NCI-H748 treated with DMSO at 0.1 percent for 48 hours (cell line): ENCODE measurements at regions not wholly inside any gene's neighbourhood (a gene's known extent, or its start where the extent isn't known, plus 50 kb on each side); places are given as distances from the start of the nearest gene placed in this dataset.
"Not testable (repeated sequence)": the region's sequence is repeated elsewhere in the genome, so short reads cannot be mapped to it uniquely, and the experiment has no call there.

Experiments
- DNase-seq: peaks from one replicate; lab custom pipeline; 2025; lab: John Stamatoyannopoulos, UW

- no peak for DNase-seq
These were observed 204.3 kb downstream of the DMRTA1 start for GRCh38 chr9:22650946-22651345.

DNA sequence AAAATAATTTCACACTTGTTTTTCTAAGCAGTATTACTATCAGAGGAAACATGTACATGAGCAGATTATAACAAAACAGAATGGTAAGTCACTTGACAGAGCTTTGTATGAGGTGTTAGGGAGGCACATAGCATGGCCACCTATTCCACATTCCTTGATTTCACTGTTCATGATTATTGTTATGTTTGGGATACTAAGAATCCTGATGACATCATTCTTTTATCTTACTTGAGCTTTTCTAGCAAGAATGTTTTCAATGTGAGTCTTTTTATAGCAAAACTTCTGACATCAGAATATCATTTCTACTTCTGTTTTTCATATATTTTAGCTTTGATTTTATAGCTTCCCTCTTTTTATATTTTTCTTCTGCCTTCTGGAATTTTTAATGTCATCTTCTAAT lies 208.2 kb downstream of the DMRTA1 start:
- DNase-seq, result no peak

- DNase-seq, result no peak
These were observed 211.1 kb downstream of the DMRTA1 start for GRCh38 chr9:22657713-22658112.

DNA sequence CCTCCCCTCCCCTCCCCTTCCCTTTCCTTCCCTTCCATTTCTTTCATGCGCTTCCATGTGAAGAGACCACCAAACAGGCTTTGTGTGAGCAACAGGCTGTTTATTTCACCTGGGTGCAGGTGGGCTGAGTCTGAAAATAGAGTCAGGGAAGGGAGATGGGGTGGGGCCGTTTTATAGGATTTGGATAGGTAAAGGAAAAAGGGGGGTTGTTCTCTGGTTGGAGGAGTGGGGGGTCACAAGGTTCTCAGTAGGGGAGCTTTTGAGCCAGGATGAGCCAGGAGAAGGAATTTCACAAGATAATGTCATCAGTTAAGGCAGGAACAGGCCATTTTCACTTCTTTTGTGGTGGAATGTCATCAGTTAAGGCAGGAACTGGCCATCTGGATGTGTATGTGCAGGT lies 211.9 kb downstream of the DMRTA1 start:
- DNase-seq, result not testable (repeated sequence)

- DNase-seq, result peak; percentile 73
These were observed 235.9 kb downstream of the DMRTA1 start for GRCh38 chr9:22682536-22682935.

DNA sequence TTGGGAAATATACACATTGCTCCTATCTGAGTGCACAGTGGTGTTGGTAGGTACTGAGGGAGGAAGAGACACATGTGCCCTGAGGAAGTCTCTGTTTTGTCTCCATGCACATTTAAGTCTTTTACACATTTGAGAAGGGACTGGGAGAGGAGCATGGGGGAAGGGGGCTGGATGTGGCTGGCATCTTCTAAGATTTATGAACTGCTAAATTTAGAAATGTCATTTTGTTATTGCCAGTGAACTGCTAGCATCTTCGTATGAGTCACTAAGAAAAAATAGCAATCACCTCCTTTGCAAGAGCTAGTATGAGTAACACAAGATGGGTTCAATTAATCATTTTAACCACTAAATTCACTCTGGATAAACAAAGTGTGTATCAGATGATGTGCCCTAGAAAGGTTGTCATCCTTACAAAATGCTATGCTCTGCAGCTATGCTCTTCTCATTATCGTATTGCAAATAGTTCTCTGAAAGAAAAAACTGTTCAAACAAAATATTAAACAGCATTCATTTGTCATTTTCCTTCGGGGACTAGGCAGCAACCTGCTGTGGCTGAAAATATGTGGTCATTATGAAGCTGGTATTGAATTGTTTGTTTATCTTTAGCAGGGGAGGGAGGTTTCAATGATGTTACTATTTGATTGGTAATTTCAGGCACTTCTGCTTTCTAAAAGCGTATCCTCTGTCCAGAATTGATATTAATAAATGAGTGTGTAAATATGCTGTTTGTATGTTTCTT lies 236.5 kb downstream of the DMRTA1 start:
- DNase-seq, result peak; percentile 93

GRCh38 chr9:22683700-22684075 lies 237.1 kb downstream of the DMRTA1 start:
- peak; percentile 85 for DNase-seq

- DNase-seq, result no peak
These were observed 246.5 kb downstream of the DMRTA1 start for GRCh38 chr9:22693156-22693555.

- DNase-seq, result peak; percentile 63
These were observed 253.5 kb downstream of the DMRTA1 start for GRCh38 chr9:22700171-22700570.

DNA sequence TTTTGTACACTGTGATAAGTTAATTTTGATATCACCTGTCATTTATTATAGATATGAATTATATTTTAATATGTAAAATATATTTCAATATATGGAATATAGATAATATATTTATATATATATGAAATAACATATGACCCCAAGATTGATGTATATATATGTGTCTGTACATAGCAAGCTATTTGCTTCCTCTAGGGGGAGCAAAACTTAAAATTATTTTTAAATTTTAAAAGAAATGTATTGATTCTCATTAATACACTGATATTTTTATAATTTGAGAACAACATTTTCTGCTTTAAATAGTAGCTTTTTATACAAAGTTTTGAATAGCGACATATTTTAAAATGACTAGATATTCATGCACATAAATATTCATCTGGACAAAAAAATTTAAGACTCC lies 272.0 kb downstream of the DMRTA1 start:
- no peak for DNase-seq

DNA sequence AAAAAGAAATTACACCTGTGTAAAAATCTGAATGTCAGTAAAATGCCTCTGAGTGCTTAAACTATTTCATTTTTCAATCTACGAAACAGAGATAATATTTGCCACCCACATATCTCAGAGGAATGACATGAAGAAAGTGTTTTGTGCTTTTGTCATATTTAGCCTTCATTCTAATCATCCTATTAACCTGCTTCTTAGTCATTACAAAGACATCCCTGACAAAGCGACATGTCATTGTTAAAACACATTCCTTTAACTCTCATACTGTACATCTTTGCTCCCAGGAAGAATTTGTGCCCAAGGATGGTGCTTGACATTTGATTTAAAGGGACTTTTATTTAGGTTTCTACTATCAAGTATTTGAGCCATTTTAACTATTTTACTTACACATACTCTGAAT lies 275.9 kb downstream of the DMRTA1 start:
- DNase-seq, result no peak

GRCh38 chr9:22731786-22732185 lies 285.2 kb downstream of the DMRTA1 start:
- DNase-seq, result no peak

- DNase-seq, result no peak
These were observed 293.1 kb downstream of the DMRTA1 start for GRCh38 chr9:22739712-22740111.

DNA sequence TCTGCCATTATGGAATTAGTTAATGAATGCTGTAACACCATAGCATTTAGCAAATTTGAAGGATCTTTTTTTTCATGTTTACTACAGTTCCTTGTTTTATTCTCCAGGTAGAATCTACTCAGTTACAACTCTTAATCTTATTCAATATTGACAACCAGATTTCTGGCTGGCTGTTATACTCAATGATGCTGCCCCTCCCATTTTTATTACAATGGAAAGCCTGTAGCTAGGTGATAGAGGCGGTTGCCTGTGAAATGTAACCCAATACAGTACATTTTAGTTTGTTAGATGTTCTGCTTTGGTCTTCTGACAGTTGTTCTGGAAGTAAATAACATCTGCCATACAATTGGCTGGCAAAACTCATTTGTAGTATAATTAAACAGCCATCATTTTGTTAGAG lies 294.2 kb downstream of the DMRTA1 start:
- DNase-seq, result no peak

GRCh38 chr9:22742401-22742800 lies 295.8 kb downstream of the DMRTA1 start:
- no peak for DNase-seq

- no peak for DNase-seq
These were observed 327.0 kb downstream of the DMRTA1 start for GRCh38 chr9:22773501-22774220.

GRCh38 chr9:22790329-22790728 lies 343.7 kb downstream of the DMRTA1 start:
- DNase-seq, result no peak

- DNase-seq, result no peak
These were observed 362.3 kb downstream of the DMRTA1 start for GRCh38 chr9:22808876-22809275.

GRCh38 chr9:22809371-22809770 lies 362.7 kb downstream of the DMRTA1 start:
- DNase-seq, result no peak

- DNase-seq, result peak; percentile 23
These were observed 366.9 kb downstream of the DMRTA1 start for GRCh38 chr9:22813529-22813928.

DNA sequence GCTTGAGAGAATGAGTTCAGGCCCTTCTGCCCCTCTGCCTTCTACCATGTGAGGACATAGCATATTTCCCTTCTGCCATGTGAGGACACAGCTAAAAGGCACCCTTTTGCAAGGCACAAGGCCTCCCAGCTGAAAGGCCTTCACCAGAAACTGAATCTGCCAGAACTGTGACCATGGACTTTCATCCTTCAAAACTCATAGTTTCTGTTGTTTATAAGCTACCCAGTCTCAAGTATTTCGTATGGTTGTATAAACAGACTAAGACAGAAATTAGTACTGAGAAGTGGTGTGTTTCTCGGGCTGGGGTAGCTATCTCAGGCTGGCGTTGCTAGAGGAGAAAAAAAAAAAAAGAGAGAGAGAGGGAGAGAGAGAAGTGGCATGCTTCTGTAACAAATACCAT lies 368.6 kb downstream of the DMRTA1 start:
- DNase-seq, result no peak

GRCh38 chr9:22817181-22817580 lies 370.6 kb downstream of the DMRTA1 start:
- no peak for DNase-seq

- no peak for DNase-seq
These were observed 382.6 kb downstream of the DMRTA1 start for GRCh38 chr9:22829236-22829635.

GRCh38 chr9:22838266-22838665 lies 391.6 kb downstream of the DMRTA1 start:
- DNase-seq, result peak; percentile 84
